GM13977 (cell line): ENCODE measurements at regions not wholly inside any gene's neighbourhood (a gene's known extent, or its start where the extent isn't known, plus 50 kb on each side); places are given as distances from the start of the nearest gene placed in this dataset.

Experiments used
- DNase-seq: peaks from one replicate; pipeline ENCODE4 v3.0.0; 2012; ENCODE audit warnings: low spot score
- in situ Hi-C: fragments of 300-500 bp; cut with MboI; formaldehyde crosslinking; loops from one replicate; pipeline ENCODE4 v1.12.0; 2022; ENCODE audit warnings: low sequenced_read_pairs, low pct_unique_long_range_greater_than_20kb, mixed read lengths, inconsistent platforms; ENCODE audit not compliant: unreplicated experiment
- TF ChIP-seq, protein P1 (sequence below): IDR thresholded peaks from 2 replicates; pipeline ENCODE4 v1.5.1; 2012; ENCODE audit warnings: mild to moderate bottlenecking, control low read depth; ENCODE audit not compliant: insufficient read depth; ENCODE audit errors: extremely low read depth, missing control alignments

DNA sequence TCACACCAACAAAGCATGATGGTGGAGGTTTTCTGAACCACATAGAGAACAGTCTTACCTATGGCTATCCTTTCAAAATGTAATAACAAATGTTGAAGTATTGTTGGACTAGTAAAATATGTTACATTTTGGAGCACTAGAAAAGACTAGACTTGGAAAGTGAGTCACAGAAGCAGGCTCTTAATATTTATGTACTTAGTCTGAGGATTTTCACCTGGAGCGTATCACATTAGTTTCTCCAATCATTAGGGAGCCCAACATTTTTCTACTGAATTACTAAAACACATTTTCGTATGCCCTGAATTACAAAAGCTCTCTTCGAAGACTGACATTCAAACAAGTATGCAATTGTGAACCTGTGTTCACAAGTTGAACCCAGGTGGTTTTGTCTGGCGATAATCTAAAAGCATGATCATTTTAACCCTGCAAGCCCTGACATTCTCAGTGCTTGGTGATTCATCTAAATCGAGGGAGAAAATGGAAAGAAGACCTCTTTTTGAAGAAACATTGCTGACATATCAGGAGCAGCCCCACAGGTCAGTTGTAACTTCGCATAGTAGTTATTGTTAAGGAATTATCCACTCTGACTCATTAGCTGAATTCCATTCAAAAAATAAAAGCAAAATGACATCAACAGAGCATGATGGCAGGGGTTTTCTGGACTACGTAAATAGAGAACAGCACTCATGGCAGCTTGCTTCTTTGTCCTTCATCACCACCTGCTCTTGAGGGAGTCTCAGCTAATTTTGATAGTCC, 679.8 kb upstream of the NECTIN3 start:
- TF ChIP-seq, protein P1, sequence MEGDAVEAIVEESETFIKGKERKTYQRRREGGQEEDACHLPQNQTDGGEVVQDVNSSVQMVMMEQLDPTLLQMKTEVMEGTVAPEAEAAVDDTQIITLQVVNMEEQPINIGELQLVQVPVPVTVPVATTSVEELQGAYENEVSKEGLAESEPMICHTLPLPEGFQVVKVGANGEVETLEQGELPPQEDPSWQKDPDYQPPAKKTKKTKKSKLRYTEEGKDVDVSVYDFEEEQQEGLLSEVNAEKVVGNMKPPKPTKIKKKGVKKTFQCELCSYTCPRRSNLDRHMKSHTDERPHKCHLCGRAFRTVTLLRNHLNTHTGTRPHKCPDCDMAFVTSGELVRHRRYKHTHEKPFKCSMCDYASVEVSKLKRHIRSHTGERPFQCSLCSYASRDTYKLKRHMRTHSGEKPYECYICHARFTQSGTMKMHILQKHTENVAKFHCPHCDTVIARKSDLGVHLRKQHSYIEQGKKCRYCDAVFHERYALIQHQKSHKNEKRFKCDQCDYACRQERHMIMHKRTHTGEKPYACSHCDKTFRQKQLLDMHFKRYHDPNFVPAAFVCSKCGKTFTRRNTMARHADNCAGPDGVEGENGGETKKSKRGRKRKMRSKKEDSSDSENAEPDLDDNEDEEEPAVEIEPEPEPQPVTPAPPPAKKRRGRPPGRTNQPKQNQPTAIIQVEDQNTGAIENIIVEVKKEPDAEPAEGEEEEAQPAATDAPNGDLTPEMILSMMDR = no peak
- no peak for DNase-seq
- in situ Hi-C loops = no loop called here

DNA sequence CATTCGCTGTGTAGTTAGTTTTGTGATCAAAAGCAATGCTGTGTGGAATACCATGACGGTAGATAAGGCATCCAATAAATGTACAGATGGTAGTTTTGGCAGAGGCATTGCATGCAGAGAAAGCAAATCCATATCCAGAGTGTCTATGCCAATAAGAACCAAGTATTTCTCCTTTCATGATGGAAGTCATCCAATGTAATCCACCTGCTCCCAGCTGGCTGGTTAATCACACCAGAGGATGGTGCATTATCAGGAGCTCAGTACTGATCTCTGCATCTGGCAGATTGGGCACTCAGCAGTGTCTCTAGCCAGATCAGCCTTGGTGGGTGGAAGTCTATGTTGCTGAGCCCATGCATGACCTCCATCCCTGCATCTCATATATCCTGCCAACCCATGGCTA, 677.7 kb upstream of the NECTIN3 start:
- TF ChIP-seq, protein P1 = no peak
- no peak for DNase-seq
- in situ Hi-C loops = no loop called here

DNA sequence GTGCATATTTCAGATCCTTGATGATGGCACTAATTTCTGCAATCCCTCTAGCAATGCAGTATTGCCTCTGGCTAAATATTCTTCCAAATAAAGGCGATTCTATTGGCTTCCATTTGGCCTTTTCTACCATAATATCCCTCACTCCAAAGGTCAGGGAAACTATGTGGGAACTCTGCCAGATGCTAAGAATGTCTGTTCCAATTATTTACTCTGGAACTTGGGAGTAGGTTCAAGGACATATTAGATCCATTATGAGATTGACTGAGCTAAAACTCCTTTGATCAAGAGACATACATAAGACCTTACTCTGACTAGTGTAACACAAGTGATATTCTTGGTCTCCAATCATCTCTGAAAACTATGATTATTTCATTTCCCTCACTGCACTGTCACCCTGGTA, 674.5 kb upstream of the NECTIN3 start:
- TF ChIP-seq, protein P1 = no peak
- in situ Hi-C loops = no loop called here
- no peak for DNase-seq

DNA sequence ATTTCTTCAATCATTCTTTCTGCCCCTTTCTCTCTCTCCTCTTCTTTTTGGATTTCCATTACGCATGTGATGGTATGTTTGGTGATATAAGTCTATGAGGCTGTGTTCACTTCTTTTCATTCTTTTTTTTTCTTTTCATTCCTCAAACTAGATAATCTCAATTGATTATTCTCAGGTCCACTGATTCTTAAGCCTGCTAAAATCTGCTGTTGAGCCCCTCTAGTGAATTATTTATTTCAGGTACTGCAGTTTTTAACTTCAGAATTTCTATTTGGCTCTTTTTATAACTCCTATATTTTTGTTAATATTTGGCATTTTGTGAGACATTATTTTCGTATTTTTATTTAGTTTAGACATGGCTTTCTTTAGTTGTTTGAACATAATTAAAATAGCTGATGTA, 671.3 kb upstream of the NECTIN3 start:
- DNase-seq = no peak
- in situ Hi-C loops = no loop called here
- TF ChIP-seq, protein P1 = no peak

DNA sequence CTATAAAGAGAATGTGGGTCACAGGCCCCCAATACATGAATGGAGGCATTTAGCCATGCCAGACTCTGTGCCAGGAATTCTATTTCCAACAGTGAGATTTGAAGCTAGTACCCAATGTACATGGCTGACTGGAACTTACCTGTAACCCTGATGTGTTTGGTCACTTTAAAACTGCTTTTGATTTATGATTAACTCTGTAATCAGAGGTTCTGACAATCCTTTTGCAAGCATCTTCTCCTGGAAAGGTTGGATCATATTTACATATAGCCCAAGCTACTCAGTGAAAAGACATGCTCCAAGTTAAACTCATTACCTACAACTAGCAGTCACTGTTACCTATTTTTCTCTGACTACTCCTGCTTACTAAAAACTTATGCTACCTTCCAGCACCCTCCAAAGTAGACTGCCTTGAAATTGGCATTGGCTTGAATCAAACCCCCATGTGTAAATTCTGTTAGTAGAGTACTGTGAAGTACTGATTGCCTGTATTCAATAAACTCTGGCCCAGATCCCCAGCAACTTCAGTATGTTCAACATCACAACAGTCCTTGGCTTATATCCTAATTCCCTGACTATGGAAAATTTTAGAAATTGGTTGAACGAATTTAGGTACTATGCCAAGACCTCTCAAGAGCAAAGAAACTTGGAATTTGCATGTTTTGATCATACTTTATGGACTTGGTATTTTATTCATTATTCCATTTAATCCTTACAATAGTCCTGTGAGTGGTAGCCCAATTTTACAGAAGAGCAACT, 665.6 kb upstream of the NECTIN3 start:
- in situ Hi-C loops = no loop called here
- DNase-seq = no peak
- TF ChIP-seq, protein P1 = no peak

DNA sequence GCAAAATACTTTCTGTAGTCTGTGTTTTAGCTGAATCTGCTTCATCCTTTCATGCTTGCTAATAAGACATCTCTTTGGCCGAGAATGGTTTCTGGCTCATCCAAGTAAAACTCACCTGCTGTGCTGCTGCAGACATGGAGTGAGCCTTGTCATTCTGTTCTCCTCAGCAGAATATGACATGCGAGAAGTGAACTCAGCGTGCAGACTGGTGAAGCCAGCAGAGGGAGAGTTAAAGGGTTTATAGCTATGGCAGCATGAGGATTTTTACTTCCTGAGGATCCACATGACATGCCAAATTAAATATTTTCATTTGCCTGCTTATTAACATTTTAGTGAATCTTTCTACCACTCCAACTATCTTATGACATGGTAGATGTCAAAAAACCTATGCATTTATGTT, 658.4 kb upstream of the NECTIN3 start:
- in situ Hi-C loops = no loop called here
- DNase-seq = no peak
- TF ChIP-seq, protein P1 = no peak
